ENCODE measurements at regions not wholly inside any gene's neighbourhood (a gene's known extent, or its start where the extent isn't known, plus 50 kb on each side); places are given as distances from the start of the nearest gene placed in this dataset.

GRCh38 chr2:150554046-150554445, 66.6 kb upstream of the RND3 start:
- TF ChIP-seq CTCF (IDR thresholded peaks at IDR 0.05; ENCODE audit: insufficient read depth, low read depth, low read length) (no peak), EZH2 (IDR thresholded peaks at IDR 0.05; ENCODE audit: insufficient read depth, low read length) (no peak)

Data from astrocyte (in vitro differentiated cells and primary cell).